ENCODE measurements at regions not wholly inside any gene's neighbourhood (a gene's known extent, or its start where the extent isn't known, plus 50 kb on each side); places are given as distances from the start of the nearest gene placed in this dataset.

- H3K4me3 ChIP-seq, result peak overlapping the region; percentile 99
- H3F3A ChIP-seq (ENCODE audit: insufficient read depth, low read depth), result peaks cover 38% of the 10 kb centered on the region
- no peaks in the 10 kb centered on the region for H4K20me1 ChIP-seq (ENCODE audit: insufficient read depth)
- no peaks in the 10 kb centered on the region for H3K9me2 ChIP-seq (ENCODE audit: insufficient read depth)
- peak overlapping the region; percentile 34; the same call in 1 of the 2 replicates for H3K27ac ChIP-seq
- ChIA-PET CTCF (interaction anchor here (0.5 to 2.9 kb wide), 6 partner anchors 8 to 544 kb away, joined by 3 to 28 read pairs (median 8); no protein-coding TSS in a partner anchor), POLR2A (ENCODE audit: unreplicated experiment) (interaction anchor here (0.5 to 1.0 kb wide), 8 partner anchors 17 to 431 kb away, joined by 3 to 21 read pairs (median 8); no protein-coding TSS in a partner anchor)
- peak; percentile 96 to 99 for DNase-seq
- peaks cover 15% of the 10 kb centered on the region for H3K4me1 ChIP-seq (replicated peaks; ENCODE audit: insufficient read depth)
- no peak for TF ChIP-seq EZH2 (IDR thresholded peaks at IDR 0.05; ENCODE audit: low read depth)
- no peak for TF ChIP-seq CTCF (conservative IDR thresholded peaks at IDR 0.05)
- H3K4me2 ChIP-seq, result peak overlapping the region; percentile 83
- H3K9me3 ChIP-seq (ENCODE audit: insufficient read depth, low read depth), result no peaks in the 10 kb centered on the region
- no peaks in the 10 kb centered on the region for H3K36me3 ChIP-seq (ENCODE audit: low read depth)
- no peaks in the 10 kb centered on the region for H3K27me3 ChIP-seq (ENCODE audit: insufficient read depth, low read depth)
- intact Hi-C loops (cut with micrococcal nuclease; ENCODE audit: unreplicated experiment), result loop anchor here (1.0 to 5.0 kb wide), 4 partner anchors 23 to 39 kb away; no protein-coding TSS in a partner anchor
- H2AFZ ChIP-seq, result peak overlapping the region; percentile 95
- TSS peak; percentile 77 for BruUV-seq (replicated peaks)
- peaks cover 5% of the 10 kb centered on the region; the same call in 1 of the 2 replicates for H3K79me2 ChIP-seq (ENCODE audit: low read depth)
These were observed 59.0 kb upstream of the WNT7B start for GRCh38 chr22:46035742-46036557.

GRCh38 chr22:46036558-46037408, 59.8 kb upstream of the WNT7B start:
- H3K9me2 ChIP-seq (ENCODE audit: insufficient read depth), result no peaks in the 10 kb centered on the region

More at GRCh38 chr22:46036558-46037408, 59.8 kb upstream of the WNT7B start:
- Histone ChIP-seq H2AFZ (peak overlapping the region; percentile 95), H3K27me3 (ENCODE audit: insufficient read depth, low read depth) (no peaks in the 10 kb centered on the region), H3K9me3 (ENCODE audit: insufficient read depth, low read depth) (no peaks in the 10 kb centered on the region), H3K36me3 (ENCODE audit: low read depth) (no peaks in the 10 kb centered on the region), H3F3A (ENCODE audit: insufficient read depth, low read depth) (peaks cover 47% of the 10 kb centered on the region), H3K4me1 (replicated peaks; ENCODE audit: insufficient read depth) (peaks cover 15% of the 10 kb centered on the region), H3K27ac (peak overlapping the region; percentile 34; the same call in 1 of the 2 replicates), H3K4me3 (peak overlapping the region; percentile 99), H3K4me2 (peak overlapping the region; percentile 83), H3K79me2 (ENCODE audit: low read depth) (peaks cover 5% of the 10 kb centered on the region; the same call in 1 of the 2 replicates), H4K20me1 (ENCODE audit: insufficient read depth) (no peaks in the 10 kb centered on the region)
- intact Hi-C loops (cut with micrococcal nuclease; ENCODE audit: unreplicated experiment), result loop anchor here (2.0 to 5.0 kb wide), 3 partner anchors 30 to 39 kb away; no protein-coding TSS in a partner anchor
- no TSS peak for BruUV-seq (replicated peaks)
- CTCF ChIA-PET, result interaction anchor here (0.5 to 2.9 kb wide), 6 partner anchors 9 to 55 kb away, joined by 5 to 28 read pairs (median 8); no protein-coding TSS in a partner anchor
- POLR2A ChIA-PET (ENCODE audit: unreplicated experiment), result interaction anchor here (0.5 to 0.7 kb wide), 2 partner anchors 21 to 33 kb away, joined by 3 read pairs; no protein-coding TSS in a partner anchor
- peak; percentile 39 to 64 for DNase-seq
- peak; percentile 70 for TF ChIP-seq CTCF (conservative IDR thresholded peaks at IDR 0.05)
- TF ChIP-seq EZH2 (IDR thresholded peaks at IDR 0.05; ENCODE audit: low read depth), result no peak
